ENCODE measurements at regions not wholly inside any gene's neighbourhood (a gene's known extent, or its start where the extent isn't known, plus 50 kb on each side); places are given as distances from the start of the nearest gene placed in this dataset.

DNA sequence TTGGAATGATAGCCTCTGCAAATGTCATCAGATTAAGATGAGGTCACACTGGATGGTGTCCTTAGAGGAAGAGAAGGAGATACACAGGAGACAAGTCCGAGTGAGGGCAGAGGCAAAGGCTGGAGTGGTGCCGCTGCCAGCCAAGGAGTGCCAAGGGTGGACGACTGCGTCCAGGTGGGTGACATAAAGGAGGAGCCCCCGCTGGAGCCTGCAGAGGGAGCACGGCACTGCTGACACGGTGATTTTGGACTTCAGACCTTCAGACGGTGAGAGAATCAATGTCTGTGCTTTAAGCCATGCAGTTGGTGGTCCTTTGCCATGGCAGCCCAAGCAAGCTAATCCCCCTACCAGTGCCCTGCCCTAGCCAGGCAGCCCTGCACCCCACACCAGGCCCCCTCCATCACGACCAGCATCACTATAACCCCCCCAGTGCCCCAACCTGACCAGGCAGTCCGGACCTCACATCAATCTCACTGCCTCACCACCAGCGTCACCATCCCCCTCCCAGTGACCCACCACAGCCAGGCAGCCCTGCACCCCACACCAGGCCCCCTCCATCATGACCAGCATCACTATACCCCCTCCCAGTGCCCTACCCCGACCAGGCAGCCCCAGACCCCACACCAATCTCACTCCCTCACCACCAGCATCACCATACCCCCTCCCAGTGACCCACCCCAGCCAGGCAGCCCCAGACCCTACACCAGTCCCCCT lies 130.0 kb downstream of the HMX1 start:
- Mint-ChIP-seq H3K9me3 (peaks cover 0 to 5% of the 10 kb centered on the region in 2 donors), H3K36me3 (ENCODE audit: insufficient read depth) (no peaks in the 10 kb centered on the region), H3K27ac (no peak overlapping the region), H3K4me3 (no peak overlapping the region), H3K4me1 (ENCODE audit: low read depth in 2 of 2) (no peaks in the 10 kb centered on the region), H3K27me3 (peaks cover 0 to 24% of the 10 kb centered on the region in 2 donors)
- DNase-seq, result no peak
- ATAC-seq (replicated peaks), result no peak

DNA sequence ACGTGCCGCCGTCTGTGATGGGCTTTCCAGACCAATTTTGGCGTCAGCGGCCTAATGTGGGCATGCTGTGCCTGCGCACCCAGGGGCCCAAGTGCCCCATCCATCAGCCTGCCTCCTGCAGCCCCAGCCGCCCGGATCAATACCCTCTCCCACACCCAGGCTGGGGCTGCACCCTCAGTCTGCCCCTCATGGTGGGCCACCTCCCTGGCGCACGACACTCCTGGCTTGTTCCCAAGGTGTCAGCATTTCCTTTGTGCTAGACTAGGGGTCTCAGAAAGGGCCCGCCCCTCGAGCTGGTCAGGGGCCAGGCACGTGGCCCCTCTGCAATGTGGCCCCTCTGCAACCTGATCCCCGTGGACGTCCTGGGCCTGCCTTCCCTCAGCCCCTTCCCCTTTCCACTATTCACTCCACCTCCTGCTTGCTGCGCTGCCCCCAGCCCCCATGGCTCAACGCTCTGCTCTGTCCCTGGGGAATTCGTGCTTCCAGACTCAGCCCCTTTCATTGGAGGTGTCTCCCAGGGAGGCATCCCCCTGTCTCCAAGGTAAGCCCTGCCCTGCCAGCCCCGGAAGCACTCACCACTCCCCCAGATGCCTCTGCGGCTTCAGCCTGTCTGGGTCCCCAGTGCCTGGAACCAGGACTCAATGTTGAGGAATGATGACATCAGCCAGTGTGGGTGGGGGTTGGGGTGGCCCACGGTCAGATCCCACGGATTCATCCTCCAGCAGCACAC lies 130.8 kb downstream of the HMX1 start:
- Mint-ChIP-seq H3K4me1 (ENCODE audit: low read depth in 2 of 2) (no peaks in the 10 kb centered on the region), H3K27me3 (peaks cover 0 to 24% of the 10 kb centered on the region in 2 donors), H3K36me3 (ENCODE audit: insufficient read depth) (no peaks in the 10 kb centered on the region), H3K27ac (no peak overlapping the region), H3K4me3 (no peak overlapping the region), H3K9me3 (no peaks in the 10 kb centered on the region)
- DNase-seq (no peak), ATAC-seq (replicated peaks) (no peak)

DNA sequence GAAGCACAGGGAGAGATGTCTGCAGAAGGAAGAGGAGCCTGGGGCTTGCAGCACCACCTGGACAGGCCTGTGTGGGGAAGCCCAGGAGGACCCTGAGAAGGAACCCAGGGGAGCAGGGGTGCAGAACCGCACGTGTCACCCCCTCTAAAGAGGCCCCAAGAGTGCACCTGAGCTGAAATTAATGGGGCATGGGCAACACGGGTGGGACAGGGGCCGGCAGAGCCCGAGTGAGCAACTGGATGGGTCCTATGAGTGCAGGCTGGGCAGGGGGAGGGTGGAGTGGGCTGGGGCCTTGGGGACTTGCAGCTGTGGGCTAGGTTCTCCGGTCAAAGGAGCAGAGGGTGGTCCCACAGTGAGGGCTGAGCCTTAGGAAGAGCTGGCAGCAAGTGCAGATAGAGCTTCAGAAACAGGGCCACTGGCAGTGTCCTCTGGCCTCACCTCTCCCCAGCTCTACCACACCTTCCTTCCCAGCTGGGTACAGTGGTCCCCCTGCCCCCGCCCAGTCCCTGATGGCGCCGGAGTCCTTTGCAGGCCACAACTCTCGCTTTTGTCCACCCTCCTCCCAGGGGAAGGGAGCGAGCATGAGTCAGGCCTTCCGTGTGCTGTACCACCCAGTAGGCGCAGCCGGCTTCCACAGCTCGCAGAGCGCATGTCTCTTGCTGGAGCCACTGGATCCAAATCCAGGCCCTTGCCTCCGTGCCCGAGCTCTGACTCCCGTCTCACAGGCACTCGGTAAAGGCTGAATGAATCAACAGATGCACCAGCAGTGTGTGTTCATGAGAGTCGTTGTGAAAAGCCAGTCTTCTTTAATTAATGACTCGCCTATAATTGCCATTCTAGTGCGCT lies 131.6 kb downstream of the HMX1 start:
- no peak for ATAC-seq (replicated peaks)
- Mint-ChIP-seq H3K4me1 (ENCODE audit: low read depth in 2 of 2) (no peaks in the 10 kb centered on the region), H3K27me3 (peaks cover 0 to 24% of the 10 kb centered on the region in 2 donors), H3K36me3 (ENCODE audit: insufficient read depth) (no peaks in the 10 kb centered on the region), H3K4me3 (no peak overlapping the region), H3K27ac (no peak overlapping the region), H3K9me3 (no peaks in the 10 kb centered on the region)
- no peak for DNase-seq

DNA sequence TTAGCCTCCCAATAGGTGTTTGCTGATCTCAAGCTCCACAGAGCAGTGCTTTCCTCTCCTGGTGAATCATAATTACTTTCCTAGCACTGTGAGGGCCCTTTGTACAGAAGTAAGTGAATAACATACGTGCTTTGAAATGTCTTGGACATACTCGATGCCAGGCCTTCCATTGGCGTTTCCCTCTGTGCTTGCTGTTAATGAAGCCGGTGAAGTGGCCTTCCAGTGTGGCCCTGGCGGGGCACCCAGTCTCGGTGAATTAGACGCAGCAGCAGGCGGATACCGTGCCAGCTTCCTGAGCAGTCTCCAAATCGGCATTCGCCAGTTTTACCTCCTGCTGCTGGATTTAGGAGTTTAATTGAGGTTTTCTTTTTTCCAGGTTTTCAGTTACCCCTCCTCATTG lies 132.3 kb downstream of the HMX1 start:
- ATAC-seq (replicated peaks) (no peak), DNase-seq (no peak)
- Mint-ChIP-seq H3K27ac (no peak overlapping the region), H3K36me3 (ENCODE audit: insufficient read depth) (no peaks in the 10 kb centered on the region), H3K9me3 (peaks cover 0 to 5% of the 10 kb centered on the region in 2 donors), H3K27me3 (peaks cover 0 to 24% of the 10 kb centered on the region in 2 donors), H3K4me1 (ENCODE audit: low read depth in 2 of 2) (no peaks in the 10 kb centered on the region), H3K4me3 (no peak overlapping the region)

DNA sequence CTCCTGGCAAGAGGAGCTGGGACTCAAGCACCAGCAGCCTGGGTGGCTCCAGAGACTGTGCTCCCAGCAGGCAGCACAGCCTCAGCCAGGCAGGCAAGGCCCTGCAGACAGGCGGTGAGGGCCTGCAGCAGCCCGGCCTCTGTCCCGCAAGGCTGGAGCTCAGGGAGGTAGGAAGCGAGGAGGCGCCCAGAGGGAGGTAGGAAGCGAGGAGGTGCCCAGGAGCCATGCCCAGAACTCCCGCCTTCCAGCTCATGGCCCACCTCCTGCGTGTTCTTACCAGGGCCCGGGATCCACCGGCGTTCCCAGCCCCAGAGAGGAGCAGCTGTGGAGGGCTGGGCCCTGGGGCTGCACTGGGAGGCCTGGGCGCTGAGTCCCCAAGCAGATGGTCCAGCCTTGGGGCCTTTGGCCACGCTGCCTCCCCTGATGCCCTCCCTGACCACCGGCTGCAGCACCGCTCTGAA lies 133.1 kb downstream of the HMX1 start:
- Mint-ChIP-seq H3K27me3 (peaks cover 0 to 16% of the 10 kb centered on the region in 2 donors), H3K4me3 (no peak overlapping the region), H3K27ac (no peak overlapping the region), H3K36me3 (ENCODE audit: insufficient read depth) (no peaks in the 10 kb centered on the region), H3K4me1 (ENCODE audit: low read depth in 2 of 2) (no peaks in the 10 kb centered on the region), H3K9me3 (peaks cover 0 to 7% of the 10 kb centered on the region in 2 donors)
- ATAC-seq (replicated peaks), result no peak
- no peak for DNase-seq

DNA sequence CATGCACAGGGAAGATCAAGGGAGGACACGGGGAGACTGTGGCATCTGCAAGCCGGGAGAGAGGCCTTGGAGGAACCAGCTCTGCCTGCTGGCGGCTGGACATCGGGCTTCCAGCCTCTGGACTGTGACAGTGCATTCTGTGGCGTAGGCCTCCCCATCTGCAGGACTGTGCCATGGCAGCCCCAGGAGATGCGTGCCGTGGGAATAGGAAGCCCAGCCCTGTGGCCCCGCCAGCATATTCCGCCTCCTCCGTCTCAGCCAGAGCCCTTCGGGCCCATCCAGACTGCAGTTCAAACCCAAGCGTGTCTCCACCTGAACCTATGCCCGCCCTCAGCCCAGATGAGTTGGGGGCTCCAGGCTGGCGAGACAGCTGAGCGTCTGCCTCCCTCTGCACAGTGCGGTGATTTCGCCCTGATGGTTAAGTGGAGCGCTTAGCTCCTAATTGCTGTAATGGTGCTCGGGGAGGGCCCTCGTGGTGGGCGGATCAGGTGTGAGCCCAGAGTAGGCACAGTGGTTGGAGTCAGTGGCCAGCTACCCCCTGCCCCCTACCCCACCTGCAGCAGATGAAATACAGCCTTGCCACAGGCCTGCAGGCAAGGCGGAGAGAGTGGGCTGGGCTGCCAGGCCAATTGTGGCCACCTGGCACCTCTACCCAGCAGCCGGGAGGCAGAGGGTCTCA lies 133.9 kb downstream of the HMX1 start:
- H3K4me1 Mint-ChIP-seq (ENCODE audit: low read depth in 2 of 2), result no peaks in the 10 kb centered on the region
- H3K27ac Mint-ChIP-seq, result no peak overlapping the region
- no peaks in the 10 kb centered on the region for H3K36me3 Mint-ChIP-seq (ENCODE audit: insufficient read depth)
- DNase-seq (no peak), ATAC-seq (replicated peaks) (no peak)
- H3K4me3 Mint-ChIP-seq, result no peak overlapping the region
- H3K9me3 Mint-ChIP-seq, result peaks cover 0 to 7% of the 10 kb centered on the region in 2 donors
- H3K27me3 Mint-ChIP-seq, result peaks cover 0 to 15% of the 10 kb centered on the region in 2 donors

DNA sequence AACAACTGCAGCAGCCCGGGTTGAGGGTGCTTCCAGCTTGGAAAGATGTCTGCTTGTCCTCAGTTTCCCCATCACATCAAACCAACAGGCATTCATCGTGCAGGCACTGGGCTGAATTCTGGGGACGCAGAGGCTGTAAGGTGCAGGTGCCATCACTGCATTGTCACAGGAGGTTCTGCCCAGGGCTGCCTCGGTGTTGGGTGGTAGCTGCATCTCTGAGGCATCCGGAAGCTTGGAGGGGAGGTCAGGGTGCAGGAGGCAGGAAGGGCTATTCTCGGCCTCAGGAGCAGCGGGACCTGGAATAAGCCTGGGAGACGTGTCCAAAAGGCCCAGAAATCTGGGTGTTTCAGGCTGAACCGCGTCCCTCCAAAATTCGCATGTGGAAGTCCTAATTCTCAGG lies 134.6 kb downstream of the HMX1 start:
- Mint-ChIP-seq H3K4me1 (ENCODE audit: low read depth in 2 of 2) (no peaks in the 10 kb centered on the region), H3K36me3 (ENCODE audit: insufficient read depth) (no peaks in the 10 kb centered on the region), H3K27ac (no peak overlapping the region), H3K4me3 (no peak overlapping the region), H3K9me3 (peaks cover 0 to 7% of the 10 kb centered on the region in 2 donors), H3K27me3 (peaks cover 0 to 15% of the 10 kb centered on the region in 2 donors)
- ATAC-seq (replicated peaks), result no peak
- no peak for DNase-seq

DNA sequence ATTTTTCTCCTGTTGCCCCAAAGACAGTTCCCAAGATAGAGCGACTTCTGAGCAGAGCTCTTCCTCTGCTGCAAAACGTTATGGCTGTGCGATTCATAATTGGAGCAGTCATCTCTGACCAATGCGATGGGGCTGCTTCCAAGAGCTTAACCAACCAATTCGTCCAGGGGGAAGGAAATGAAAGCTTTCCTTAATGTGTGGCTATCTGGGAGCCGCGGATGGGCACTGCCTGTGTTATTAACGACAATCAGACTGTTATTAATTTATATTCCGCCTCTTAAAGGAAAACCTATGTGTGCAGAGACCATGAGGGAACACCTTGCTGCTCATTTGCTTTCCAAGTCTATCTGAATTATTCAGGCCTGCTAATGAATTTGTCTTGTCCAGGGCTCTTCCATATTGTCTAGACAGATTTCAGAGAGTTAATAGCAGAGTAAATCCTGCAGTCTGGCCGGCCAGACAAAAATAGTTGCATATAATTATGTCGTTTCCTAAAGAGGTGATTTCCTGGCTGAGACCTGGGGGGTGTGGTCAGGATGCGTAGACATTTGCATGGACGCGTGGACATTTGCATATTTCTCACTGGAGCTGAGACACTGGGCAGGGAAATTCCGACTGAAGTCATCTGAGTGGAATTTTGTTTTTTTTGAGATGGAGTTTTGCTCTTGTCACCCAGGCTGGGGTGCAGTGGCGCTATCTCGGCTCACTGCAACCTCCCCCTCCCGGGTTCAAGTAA lies 135.4 kb downstream of the HMX1 start:
- Mint-ChIP-seq H3K9me3 (peaks cover 0 to 7% of the 10 kb centered on the region in 2 donors), H3K4me1 (ENCODE audit: low read depth in 2 of 2) (no peaks in the 10 kb centered on the region), H3K36me3 (ENCODE audit: insufficient read depth) (no peaks in the 10 kb centered on the region), H3K27ac (no peak overlapping the region), H3K27me3 (peaks cover 0 to 6% of the 10 kb centered on the region in 2 donors), H3K4me3 (no peak overlapping the region)
- no peak for DNase-seq
- ATAC-seq (replicated peaks), result no peak

DNA sequence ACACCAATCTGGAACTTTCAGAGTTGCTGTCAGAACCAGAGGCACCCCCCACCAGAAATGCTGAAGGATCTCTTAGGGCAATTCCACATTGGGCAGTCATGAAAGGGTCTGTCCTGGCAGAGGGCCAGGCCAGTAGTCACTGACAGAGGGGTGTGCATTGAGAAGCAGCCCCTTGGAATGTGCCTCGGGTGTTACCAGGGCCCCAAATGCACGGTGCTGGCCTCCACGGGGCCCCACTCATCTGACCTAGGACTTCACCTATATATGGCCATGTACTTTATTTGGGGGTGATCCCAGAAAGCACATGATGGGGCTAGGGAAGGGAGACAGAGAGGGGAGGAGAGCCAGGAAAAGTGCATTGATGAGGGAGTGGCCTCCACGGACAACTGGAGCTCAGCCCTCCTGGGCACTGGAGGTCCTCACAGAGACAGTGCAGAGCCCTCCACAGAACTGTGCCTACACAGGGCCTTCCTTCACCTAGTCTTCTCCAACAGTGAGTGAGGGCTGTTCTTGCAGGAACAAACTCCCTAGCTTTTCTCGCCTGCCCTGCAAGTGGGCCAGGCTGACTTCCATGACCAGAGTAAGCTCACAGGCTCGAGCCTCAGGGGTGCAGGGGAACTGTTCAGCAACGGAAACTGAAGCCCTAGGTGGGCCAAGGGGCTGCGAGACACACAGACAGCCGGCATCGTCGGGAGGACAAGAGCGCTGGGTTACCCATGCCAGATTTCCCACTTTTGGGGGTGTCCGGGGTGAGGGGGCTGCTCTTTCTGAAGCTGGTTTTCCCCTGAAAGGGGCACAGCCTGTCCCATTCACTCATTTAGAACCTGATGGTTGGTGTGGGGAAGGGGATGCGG lies 136.2 kb downstream of the HMX1 start:
- Mint-ChIP-seq H3K4me1 (ENCODE audit: low read depth in 2 of 2) (no peaks in the 10 kb centered on the region), H3K36me3 (ENCODE audit: insufficient read depth) (no peaks in the 10 kb centered on the region), H3K4me3 (no peak overlapping the region), H3K9me3 (peaks cover 0 to 7% of the 10 kb centered on the region in 2 donors), H3K27ac (no peak overlapping the region), H3K27me3 (no peaks in the 10 kb centered on the region)
- DNase-seq (no peak), ATAC-seq (replicated peaks) (no peak)

DNA sequence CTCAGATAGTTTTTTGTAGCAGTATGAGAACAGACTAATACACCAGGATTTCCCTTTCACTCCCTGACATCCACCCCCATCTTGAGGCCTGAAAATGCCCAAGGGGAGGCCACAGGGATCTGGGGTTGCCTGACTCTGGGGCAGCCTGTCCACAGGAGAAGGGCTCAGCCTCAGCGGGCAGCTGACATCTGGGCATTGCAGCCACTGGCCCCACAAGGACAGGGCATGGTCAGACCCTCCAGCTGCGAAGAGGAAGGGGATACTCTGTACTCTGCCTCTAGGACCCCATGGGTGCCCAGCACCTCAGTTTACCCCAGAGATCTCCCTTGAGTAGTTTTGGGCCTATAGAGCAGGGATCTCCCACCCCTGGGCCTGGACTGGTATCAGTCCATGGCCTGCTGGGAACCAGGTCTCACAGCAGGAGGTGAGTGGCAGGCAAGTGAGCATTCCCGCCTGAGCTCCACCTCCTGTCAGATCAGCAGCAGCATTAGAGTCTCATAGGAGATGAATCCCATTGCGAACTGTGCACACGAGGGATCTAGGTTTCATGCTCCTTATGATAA lies 138.9 kb downstream of the HMX1 start:
- Mint-ChIP-seq H3K36me3 (ENCODE audit: insufficient read depth) (no peaks in the 10 kb centered on the region), H3K4me3 (no peak overlapping the region), H3K4me1 (ENCODE audit: low read depth in 2 of 2) (no peaks in the 10 kb centered on the region), H3K9me3 (peaks cover 0 to 7% of the 10 kb centered on the region in 2 donors), H3K27ac (no peak overlapping the region), H3K27me3 (peaks cover 0 to 15% of the 10 kb centered on the region in 2 donors)
- no peak for DNase-seq
- no peak for ATAC-seq (replicated peaks)

DNA sequence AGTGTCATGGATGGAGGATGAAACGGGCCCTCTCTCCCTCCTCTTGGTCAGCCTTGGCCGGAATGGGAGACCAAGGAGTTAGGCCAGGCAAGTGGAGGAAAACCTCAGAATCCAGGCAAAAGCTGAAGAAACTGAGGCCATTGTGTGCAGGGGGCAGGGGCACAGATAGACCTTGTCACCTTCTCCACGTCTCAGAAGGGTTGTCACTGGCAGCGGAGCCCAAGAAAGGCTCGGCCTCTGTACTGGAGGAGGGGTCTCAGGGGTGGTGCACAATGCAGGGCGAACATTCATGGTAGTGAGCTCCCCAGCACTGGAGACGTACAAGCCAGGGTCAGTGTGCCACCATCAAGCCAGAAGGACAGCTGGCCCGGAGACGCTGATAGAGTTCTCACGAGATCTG lies 139.5 kb downstream of the CPZ start:
- Mint-ChIP-seq H3K4me3 (no peak overlapping the region), H3K27me3 (peaks cover 0 to 15% of the 10 kb centered on the region in 2 donors), H3K36me3 (ENCODE audit: insufficient read depth) (no peaks in the 10 kb centered on the region), H3K27ac (no peak overlapping the region), H3K4me1 (ENCODE audit: low read depth in 2 of 2) (no peaks in the 10 kb centered on the region), H3K9me3 (peaks cover 0 to 7% of the 10 kb centered on the region in 2 donors)
- DNase-seq, result no peak
- ATAC-seq (replicated peaks), result no peak

DNA sequence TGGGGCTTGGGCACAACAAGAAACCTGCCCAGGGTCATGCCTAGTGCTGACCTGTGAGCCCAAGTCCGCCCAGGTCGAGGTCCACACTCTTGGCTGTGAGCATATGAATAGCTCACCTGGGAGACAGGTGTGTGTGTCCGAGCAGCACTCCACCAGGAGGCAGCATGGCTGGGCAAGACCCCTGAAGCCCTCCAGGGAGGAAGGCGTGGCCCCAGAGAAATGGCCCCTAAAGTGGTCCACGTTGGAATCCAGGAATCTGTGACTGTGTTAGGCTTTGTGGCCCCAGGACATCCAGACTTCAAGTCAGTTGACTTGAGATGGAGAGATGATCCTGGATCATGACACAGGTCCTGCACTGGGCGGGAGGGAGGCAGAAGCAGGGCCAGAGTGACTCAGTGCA lies 138.8 kb downstream of the CPZ start:
- H3K27ac Mint-ChIP-seq, result no peak overlapping the region
- ATAC-seq (replicated peaks) (no peak), DNase-seq (no peak)
- H3K36me3 Mint-ChIP-seq (ENCODE audit: insufficient read depth), result no peaks in the 10 kb centered on the region
- H3K9me3 Mint-ChIP-seq, result peaks cover 0 to 7% of the 10 kb centered on the region in 2 donors
- H3K4me3 Mint-ChIP-seq, result no peak overlapping the region
- H3K4me1 Mint-ChIP-seq (ENCODE audit: low read depth in 2 of 2), result no peaks in the 10 kb centered on the region
- H3K27me3 Mint-ChIP-seq, result peaks cover 0 to 21% of the 10 kb centered on the region in 2 donors
